Activated T-helper 2 cell treated with anti-CD3 and anti-CD28 coated beads, Interferon-gamma antibody, Interleukin-2, Interleukin-4, amounts not matched to agents 10 μg/mL and 5 μg/mL and 100 μg/mL, durations not matched to agents 14 hours and 24 hours and 36 hours (primary cell): ENCODE measurements at regions not wholly inside any gene's neighbourhood (a gene's known extent, or its start where the extent isn't known, plus 50 kb on each side); places are given as distances from the start of the nearest gene placed in this dataset.

Experiments
- DNase-seq: peaks from one replicate; pipeline ENCODE4 v3.0.0; 2021; ENCODE audit warnings: low spot score
- H3K27ac Mint-ChIP-seq: one replicate; pipeline ENCODE4 v1.8.0; 2021; ENCODE audit warnings: mixed read lengths
- H3K27me3 Mint-ChIP-seq: one replicate; pipeline ENCODE4 v1.8.0; 2021; ENCODE audit warnings: low read depth, mixed read lengths
- H3K36me3 Mint-ChIP-seq: one replicate; pipeline ENCODE4 v1.8.0; 2021; ENCODE audit warnings: low read depth, mixed read lengths
- H3K4me1 Mint-ChIP-seq: one replicate; pipeline ENCODE4 v1.8.0; 2021; ENCODE audit warnings: low read depth, mixed read lengths
- H3K4me3 Mint-ChIP-seq: one replicate; pipeline ENCODE4 v1.8.0; 2021; ENCODE audit warnings: low read depth, mild to moderate bottlenecking, moderate library complexity, mixed read lengths
- H3K9me3 Mint-ChIP-seq: one replicate; pipeline ENCODE4 v1.8.0; 2021; ENCODE audit warnings: mixed read lengths
- intact Hi-C: fragments of 100-400 bp; cut with micrococcal nuclease; formaldehyde crosslinking; loops from one replicate; pipeline ENCODE4 v1.15.1; 2023

- Mint-ChIP-seq H3K27ac (no peak overlapping the region), H3K9me3 (no peaks in the 10 kb centered on the region), H3K36me3 (no peaks in the 10 kb centered on the region), H3K4me3 (no peak overlapping the region), H3K4me1 (no peaks in the 10 kb centered on the region), H3K27me3 (no peaks in the 10 kb centered on the region)
- intact Hi-C loops = no loop called here
- no peak for DNase-seq
Measured at GRCh38 chr1:73901738-73902137, 296.2 kb downstream of the LRRIQ3 start.

- Mint-ChIP-seq H3K27me3 (no peaks in the 10 kb centered on the region), H3K4me1 (no peaks in the 10 kb centered on the region), H3K36me3 (no peaks in the 10 kb centered on the region)
Measured at GRCh38 chr1:73899311-73899710, 298.7 kb downstream of the LRRIQ3 start.

GRCh38 chr1:73898540-73898939 is 299.4 kb downstream of the LRRIQ3 start:
- Mint-ChIP-seq H3K4me3 (no peak overlapping the region), H3K36me3 (no peaks in the 10 kb centered on the region), H3K9me3 (no peaks in the 10 kb centered on the region), H3K27me3 (no peaks in the 10 kb centered on the region), H3K27ac (no peak overlapping the region), H3K4me1 (no peaks in the 10 kb centered on the region)
- intact Hi-C loops = no loop called here
- DNase-seq = no peak

More at GRCh38 chr1:73899311-73899710, 298.7 kb downstream of the LRRIQ3 start:
- Mint-ChIP-seq H3K27ac (no peak overlapping the region), H3K9me3 (no peaks in the 10 kb centered on the region), H3K4me3 (no peak overlapping the region)
- intact Hi-C loops = no loop called here
- DNase-seq = no peak

- intact Hi-C loops = no loop called here
- no peak for DNase-seq
- H3K9me3 Mint-ChIP-seq = no peaks in the 10 kb centered on the region
- no peaks in the 10 kb centered on the region for H3K36me3 Mint-ChIP-seq
- no peak overlapping the region for H3K27ac Mint-ChIP-seq
- H3K4me3 Mint-ChIP-seq = no peak overlapping the region
- H3K27me3 Mint-ChIP-seq = no peaks in the 10 kb centered on the region
- H3K4me1 Mint-ChIP-seq = no peaks in the 10 kb centered on the region
Measured at GRCh38 chr1:73887412-73887811, 310.6 kb downstream of the LRRIQ3 start.

- Mint-ChIP-seq H3K4me1 (no peaks in the 10 kb centered on the region), H3K27me3 (no peaks in the 10 kb centered on the region), H3K27ac (no peak overlapping the region), H3K36me3 (no peaks in the 10 kb centered on the region), H3K9me3 (no peaks in the 10 kb centered on the region), H3K4me3 (no peak overlapping the region)
- intact Hi-C loops = no loop called here
- DNase-seq = no peak
Measured at GRCh38 chr1:73886716-73887115, 311.3 kb downstream of the LRRIQ3 start.

- H3K4me3 Mint-ChIP-seq = no peak overlapping the region
- no peaks in the 10 kb centered on the region for H3K4me1 Mint-ChIP-seq
- intact Hi-C loops = no loop called here
- no peak for DNase-seq
- H3K36me3 Mint-ChIP-seq = no peaks in the 10 kb centered on the region
- no peaks in the 10 kb centered on the region for H3K9me3 Mint-ChIP-seq
- H3K27ac Mint-ChIP-seq = no peak overlapping the region
- no peaks in the 10 kb centered on the region for H3K27me3 Mint-ChIP-seq
Measured at GRCh38 chr1:73874806-73875205, 323.2 kb downstream of the LRRIQ3 start.

GRCh38 chr1:73868810-73869336 is 329.1 kb downstream of the LRRIQ3 start:
- H3K27ac Mint-ChIP-seq = no peak overlapping the region
- H3K27me3 Mint-ChIP-seq = no peaks in the 10 kb centered on the region
- H3K4me1 Mint-ChIP-seq = no peaks in the 10 kb centered on the region
- intact Hi-C loops = no loop called here
- DNase-seq = no peak
- H3K36me3 Mint-ChIP-seq = no peaks in the 10 kb centered on the region
- no peaks in the 10 kb centered on the region for H3K9me3 Mint-ChIP-seq
- H3K4me3 Mint-ChIP-seq = no peak overlapping the region

GRCh38 chr1:73862355-73862754 is 335.6 kb downstream of the LRRIQ3 start:
- Mint-ChIP-seq H3K27ac (no peak overlapping the region), H3K4me3 (no peak overlapping the region), H3K36me3 (no peaks in the 10 kb centered on the region), H3K4me1 (no peaks in the 10 kb centered on the region), H3K27me3 (no peaks in the 10 kb centered on the region), H3K9me3 (no peaks in the 10 kb centered on the region)
- intact Hi-C loops = no loop called here
- no peak for DNase-seq

GRCh38 chr1:73860421-73860950 is 337.5 kb downstream of the LRRIQ3 start:
- Mint-ChIP-seq H3K4me3 (no peak overlapping the region), H3K4me1 (no peaks in the 10 kb centered on the region), H3K9me3 (no peaks in the 10 kb centered on the region), H3K36me3 (no peaks in the 10 kb centered on the region), H3K27ac (no peak overlapping the region), H3K27me3 (no peaks in the 10 kb centered on the region)
- DNase-seq = no peak
- intact Hi-C loops = no loop called here

- Mint-ChIP-seq H3K27ac (no peak overlapping the region), H3K36me3 (no peaks in the 10 kb centered on the region), H3K9me3 (no peaks in the 10 kb centered on the region), H3K27me3 (no peaks in the 10 kb centered on the region), H3K4me3 (no peak overlapping the region), H3K4me1 (no peaks in the 10 kb centered on the region)
- no peak for DNase-seq
- intact Hi-C loops = no loop called here
Measured at GRCh38 chr1:73859227-73859626, 338.7 kb downstream of the LRRIQ3 start.

- intact Hi-C loops = no loop called here
- no peak for DNase-seq
- H3K36me3 Mint-ChIP-seq = no peaks in the 10 kb centered on the region
- no peaks in the 10 kb centered on the region for H3K27me3 Mint-ChIP-seq
- H3K27ac Mint-ChIP-seq = no peak overlapping the region
- H3K4me1 Mint-ChIP-seq = no peaks in the 10 kb centered on the region
- H3K4me3 Mint-ChIP-seq = no peak overlapping the region
- H3K9me3 Mint-ChIP-seq = no peaks in the 10 kb centered on the region
Measured at GRCh38 chr1:73854527-73854926, 343.4 kb downstream of the LRRIQ3 start.

- Mint-ChIP-seq H3K4me3 (no peak overlapping the region), H3K4me1 (no peaks in the 10 kb centered on the region), H3K36me3 (no peaks in the 10 kb centered on the region), H3K27ac (no peak overlapping the region), H3K9me3 (no peaks in the 10 kb centered on the region), H3K27me3 (no peaks in the 10 kb centered on the region)
- intact Hi-C loops = loop anchor here (10.0 kb wide), 1 partner anchor 152 kb away; no protein-coding TSS in a partner anchor
- no peak for DNase-seq
Measured at GRCh38 chr1:73842436-73842835, 355.5 kb downstream of the LRRIQ3 start.

- no peaks in the 10 kb centered on the region for H3K27me3 Mint-ChIP-seq
- H3K4me3 Mint-ChIP-seq = no peak overlapping the region
- intact Hi-C loops = loop anchor here (10.0 kb wide), 1 partner anchor 155 kb away; no protein-coding TSS in a partner anchor
- H3K4me1 Mint-ChIP-seq = no peaks in the 10 kb centered on the region
- no peaks in the 10 kb centered on the region for H3K36me3 Mint-ChIP-seq
- no peaks in the 10 kb centered on the region for H3K9me3 Mint-ChIP-seq
- no peak for DNase-seq
- no peak overlapping the region for H3K27ac Mint-ChIP-seq
Measured at GRCh38 chr1:73839922-73840321, 358.1 kb downstream of the LRRIQ3 start.
